ENCODE measurements at regions not wholly inside any gene's neighbourhood (a gene's known extent, or its start where the extent isn't known, plus 50 kb on each side); places are given as distances from the start of the nearest gene placed in this dataset.

- no peak for TF ChIP-seq CTCF (IDR thresholded peaks at IDR 0.05; ENCODE audit: control insufficient read depth, insufficient read depth, low read depth, low read length, missing control alignments)
- no peak overlapping the region for H3K4me3 ChIP-seq (ENCODE audit: control insufficient read depth, low read depth, low read length)
- DNase-seq (ENCODE audit: low read depth), result no peak
These were observed 460.4 kb upstream of the JARID2 start for GRCh38 chr6:14785493-14785790.

GRCh38 chr6:14786008-14786407, 459.9 kb upstream of the JARID2 start:
- no peak for TF ChIP-seq CTCF (IDR thresholded peaks at IDR 0.05; ENCODE audit: control insufficient read depth, insufficient read depth, low read depth, low read length, missing control alignments)
- no peak for DNase-seq (ENCODE audit: low read depth)
- H3K4me3 ChIP-seq (ENCODE audit: control insufficient read depth, low read depth, low read length), result no peak overlapping the region

GRCh38 chr6:14786455-14786854, 459.4 kb upstream of the JARID2 start:
- no peak overlapping the region for H3K4me3 ChIP-seq (ENCODE audit: control insufficient read depth, low read depth, low read length)
- no peak for TF ChIP-seq CTCF (IDR thresholded peaks at IDR 0.05; ENCODE audit: control insufficient read depth, insufficient read depth, low read depth, low read length, missing control alignments)
- no peak for DNase-seq (ENCODE audit: low read depth)

- TF ChIP-seq CTCF (IDR thresholded peaks at IDR 0.05; ENCODE audit: control insufficient read depth, insufficient read depth, low read depth, low read length, missing control alignments), result no peak
- DNase-seq (ENCODE audit: low read depth), result no peak
- H3K4me3 ChIP-seq (ENCODE audit: control insufficient read depth, low read depth, low read length), result no peak overlapping the region
These were observed 458.6 kb upstream of the JARID2 start for GRCh38 chr6:14787250-14787649.

GRCh38 chr6:14787677-14788076, 458.2 kb upstream of the JARID2 start:
- no peak for TF ChIP-seq CTCF (IDR thresholded peaks at IDR 0.05; ENCODE audit: control insufficient read depth, insufficient read depth, low read depth, low read length, missing control alignments)
- DNase-seq (ENCODE audit: low read depth), result no peak
- no peak overlapping the region for H3K4me3 ChIP-seq (ENCODE audit: control insufficient read depth, low read depth, low read length)

- TF ChIP-seq CTCF (IDR thresholded peaks at IDR 0.05; ENCODE audit: control insufficient read depth, insufficient read depth, low read depth, low read length, missing control alignments), result no peak
- no peak overlapping the region for H3K4me3 ChIP-seq (ENCODE audit: control insufficient read depth, low read depth, low read length)
- DNase-seq (ENCODE audit: low read depth), result no peak
These were observed 455.9 kb upstream of the JARID2 start for GRCh38 chr6:14789996-14790395.

- no peak for DNase-seq (ENCODE audit: low read depth)
- no peak overlapping the region for H3K4me3 ChIP-seq (ENCODE audit: control insufficient read depth, low read depth, low read length)
- no peak for TF ChIP-seq CTCF (IDR thresholded peaks at IDR 0.05; ENCODE audit: control insufficient read depth, insufficient read depth, low read depth, low read length, missing control alignments)
These were observed 454.9 kb upstream of the JARID2 start for GRCh38 chr6:14790976-14791375.
